ENCODE measurements at regions not wholly inside any gene's neighbourhood (a gene's known extent, or its start where the extent isn't known, plus 50 kb on each side); places are given as distances from the start of the nearest gene placed in this dataset.

- Mint-ChIP-seq H3K27me3 (ENCODE audit: low read depth) (no peaks in the 10 kb centered on the region), H3K4me1 (ENCODE audit: low read depth) (no peaks in the 10 kb centered on the region), H3K9me3 (ENCODE audit: low read depth) (peaks cover 14% of the 10 kb centered on the region), H3K36me3 (ENCODE audit: low read depth) (peaks cover 3% of the 10 kb centered on the region), H3K4me3 (ENCODE audit: unreplicated experiment) (no peak overlapping the region), H3K27ac (ENCODE audit: unreplicated experiment) (no peak overlapping the region)
- no peak for TF ChIP-seq CTCF (IDR thresholded peaks at IDR 0.05)
- no peak for DNase-seq (ENCODE audit: low spot score)
These were observed 217.6 kb downstream of the LYPLAL1 start for GRCh38 chr1:219391297-219391696.

- TF ChIP-seq CTCF (IDR thresholded peaks at IDR 0.05) = no peak
- Mint-ChIP-seq H3K27ac (ENCODE audit: unreplicated experiment) (no peak overlapping the region), H3K4me1 (ENCODE audit: low read depth) (no peaks in the 10 kb centered on the region), H3K27me3 (ENCODE audit: low read depth) (no peaks in the 10 kb centered on the region), H3K4me3 (ENCODE audit: unreplicated experiment) (no peak overlapping the region), H3K9me3 (ENCODE audit: low read depth) (peaks cover 3% of the 10 kb centered on the region), H3K36me3 (ENCODE audit: low read depth) (no peaks in the 10 kb centered on the region)
- no peak for DNase-seq (ENCODE audit: low spot score)
These were observed 213.5 kb downstream of the LYPLAL1 start for GRCh38 chr1:219387211-219387610.

- Mint-ChIP-seq H3K4me3 (ENCODE audit: unreplicated experiment) (no peak overlapping the region), H3K4me1 (ENCODE audit: low read depth) (peaks cover 6% of the 10 kb centered on the region), H3K27me3 (ENCODE audit: low read depth) (no peaks in the 10 kb centered on the region), H3K9me3 (ENCODE audit: low read depth) (peaks cover 6% of the 10 kb centered on the region), H3K36me3 (ENCODE audit: low read depth) (no peaks in the 10 kb centered on the region), H3K27ac (ENCODE audit: unreplicated experiment) (no peak overlapping the region)
- TF ChIP-seq CTCF (IDR thresholded peaks at IDR 0.05) = peak; percentile 85
- no peak for DNase-seq (ENCODE audit: low spot score)
These were observed 212.2 kb downstream of the LYPLAL1 start for GRCh38 chr1:219385787-219386427.

- no peak for DNase-seq (ENCODE audit: low spot score)
- H3K27ac Mint-ChIP-seq (ENCODE audit: unreplicated experiment) = no peak overlapping the region
- H3K4me1 Mint-ChIP-seq (ENCODE audit: low read depth) = peaks cover 6% of the 10 kb centered on the region
- H3K4me3 Mint-ChIP-seq (ENCODE audit: unreplicated experiment) = no peak overlapping the region
- H3K9me3 Mint-ChIP-seq (ENCODE audit: low read depth) = peaks cover 6% of the 10 kb centered on the region
- H3K36me3 Mint-ChIP-seq (ENCODE audit: low read depth) = no peaks in the 10 kb centered on the region
- no peak for TF ChIP-seq CTCF (IDR thresholded peaks at IDR 0.05)
- H3K27me3 Mint-ChIP-seq (ENCODE audit: low read depth) = no peaks in the 10 kb centered on the region
These were observed 209.6 kb downstream of the LYPLAL1 start for GRCh38 chr1:219383281-219383680.

GRCh38 chr1:219381396-219381795 lies 207.7 kb downstream of the LYPLAL1 start:
- Mint-ChIP-seq H3K27me3 (ENCODE audit: low read depth) (no peaks in the 10 kb centered on the region), H3K27ac (ENCODE audit: unreplicated experiment) (no peak overlapping the region), H3K4me1 (ENCODE audit: low read depth) (peaks cover 6% of the 10 kb centered on the region), H3K9me3 (ENCODE audit: low read depth) (peaks cover 7% of the 10 kb centered on the region), H3K36me3 (ENCODE audit: low read depth) (no peaks in the 10 kb centered on the region), H3K4me3 (ENCODE audit: unreplicated experiment) (no peak overlapping the region)
- no peak for DNase-seq (ENCODE audit: low spot score)
- TF ChIP-seq CTCF (IDR thresholded peaks at IDR 0.05) = no peak
